ENCODE measurements at regions not wholly inside any gene's neighbourhood (a gene's known extent, or its start where the extent isn't known, plus 50 kb on each side); places are given as distances from the start of the nearest gene placed in this dataset.

DNA sequence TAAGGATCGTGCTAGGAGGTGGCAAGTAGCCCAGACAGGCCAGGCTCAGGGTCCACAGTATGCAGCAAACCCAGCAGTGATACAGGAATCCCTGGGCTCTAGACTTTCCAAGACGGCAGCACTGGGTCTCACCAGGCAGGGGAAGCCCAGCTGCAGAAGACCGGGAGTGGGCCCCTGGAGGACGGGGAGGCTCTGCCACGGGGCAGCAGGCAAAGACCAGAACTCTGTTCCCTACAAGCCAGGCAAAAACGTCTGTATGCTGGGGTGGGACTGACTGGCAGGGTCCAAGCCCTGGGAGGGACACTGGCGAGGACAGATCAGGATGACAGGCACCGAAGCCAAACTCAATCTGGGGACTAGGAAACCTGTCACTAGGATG is 98.9 kb upstream of the SEC11C start:
- Histone ChIP-seq H3K9me2 (ENCODE audit: insufficient read depth, low read length) (no peaks in the 10 kb centered on the region), H2AFZ (ENCODE audit: low read length) (no peak overlapping the region), H3K27ac (ENCODE audit: low read depth, low read length, poor library complexity, severe bottlenecking) (no peak overlapping the region), H3K4me3 (ENCODE audit: low read depth, low read length, poor library complexity, severe bottlenecking) (no peak overlapping the region), H3K36me3 (ENCODE audit: insufficient read depth, low read length) (no peaks in the 10 kb centered on the region), H4K20me1 (ENCODE audit: insufficient read depth, low read length) (no peaks in the 10 kb centered on the region), H3K4me1 (ENCODE audit: insufficient read depth, low read length, poor library complexity, severe bottlenecking) (no peaks in the 10 kb centered on the region), H3K79me2 (ENCODE audit: insufficient read depth, low read depth, low read length) (no peaks in the 10 kb centered on the region), H3K9me3 (ENCODE audit: low read length) (no peaks in the 10 kb centered on the region), H3K4me2 (ENCODE audit: low read length) (no peak overlapping the region)
- DNase-seq (ENCODE audit: low spot score): no peak
- POLR2A ChIA-PET: interaction anchor here (2.1 kb wide), 1 partner anchor 21 kb away, joined by 5 read pairs; no protein-coding TSS in a partner anchor
- BruUV-seq (replicated peaks): no TSS peak
- no peak for TF ChIP-seq EZH2phosphoT487 (IDR thresholded peaks at IDR 0.05; ENCODE audit: borderline replicate concordance, low read depth, low read length)
- TF ChIP-seq, protein P1, sequence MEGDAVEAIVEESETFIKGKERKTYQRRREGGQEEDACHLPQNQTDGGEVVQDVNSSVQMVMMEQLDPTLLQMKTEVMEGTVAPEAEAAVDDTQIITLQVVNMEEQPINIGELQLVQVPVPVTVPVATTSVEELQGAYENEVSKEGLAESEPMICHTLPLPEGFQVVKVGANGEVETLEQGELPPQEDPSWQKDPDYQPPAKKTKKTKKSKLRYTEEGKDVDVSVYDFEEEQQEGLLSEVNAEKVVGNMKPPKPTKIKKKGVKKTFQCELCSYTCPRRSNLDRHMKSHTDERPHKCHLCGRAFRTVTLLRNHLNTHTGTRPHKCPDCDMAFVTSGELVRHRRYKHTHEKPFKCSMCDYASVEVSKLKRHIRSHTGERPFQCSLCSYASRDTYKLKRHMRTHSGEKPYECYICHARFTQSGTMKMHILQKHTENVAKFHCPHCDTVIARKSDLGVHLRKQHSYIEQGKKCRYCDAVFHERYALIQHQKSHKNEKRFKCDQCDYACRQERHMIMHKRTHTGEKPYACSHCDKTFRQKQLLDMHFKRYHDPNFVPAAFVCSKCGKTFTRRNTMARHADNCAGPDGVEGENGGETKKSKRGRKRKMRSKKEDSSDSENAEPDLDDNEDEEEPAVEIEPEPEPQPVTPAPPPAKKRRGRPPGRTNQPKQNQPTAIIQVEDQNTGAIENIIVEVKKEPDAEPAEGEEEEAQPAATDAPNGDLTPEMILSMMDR (conservative IDR thresholded peaks at IDR 0.05; ENCODE audit: low read length): no peak
- CTCF ChIA-PET (ENCODE audit: unreplicated experiment): no interaction called here
- intact Hi-C loops (cut with micrococcal nuclease; ENCODE audit: unreplicated experiment): no loop called here

DNA sequence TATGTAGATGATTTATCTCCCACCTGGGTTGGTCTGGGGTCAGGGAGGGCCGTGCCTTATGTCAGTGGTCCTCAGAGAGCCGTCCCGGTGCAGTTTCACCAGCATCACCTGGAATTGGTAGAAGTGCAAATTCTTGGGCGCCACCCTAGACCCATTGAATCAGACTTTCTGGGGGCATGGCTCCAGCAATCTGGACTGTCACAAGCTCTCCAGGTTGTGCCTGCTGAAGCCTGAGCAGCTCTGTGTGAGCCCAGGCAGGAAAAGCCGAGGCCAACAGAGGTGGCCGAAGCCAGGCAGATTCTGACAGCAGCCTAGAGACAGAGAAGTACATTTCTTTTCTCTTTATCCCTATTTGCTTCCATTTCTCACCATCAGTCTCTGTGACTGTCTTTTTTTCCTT is 98.4 kb upstream of the SEC11C start:
- ChIA-PET POLR2A (no interaction called here), CTCF (ENCODE audit: unreplicated experiment) (no interaction called here)
- Histone ChIP-seq H3K4me3 (ENCODE audit: low read depth, low read length, poor library complexity, severe bottlenecking) (no peak overlapping the region), H3K27ac (ENCODE audit: low read depth, low read length, poor library complexity, severe bottlenecking) (no peak overlapping the region), H3K9me3 (ENCODE audit: low read length) (no peaks in the 10 kb centered on the region), H3K36me3 (ENCODE audit: insufficient read depth, low read length) (no peaks in the 10 kb centered on the region), H3K9me2 (ENCODE audit: insufficient read depth, low read length) (no peaks in the 10 kb centered on the region), H3K79me2 (ENCODE audit: insufficient read depth, low read depth, low read length) (no peaks in the 10 kb centered on the region), H4K20me1 (ENCODE audit: insufficient read depth, low read length) (no peaks in the 10 kb centered on the region), H2AFZ (ENCODE audit: low read length) (no peak overlapping the region), H3K4me2 (ENCODE audit: low read length) (no peak overlapping the region), H3K4me1 (ENCODE audit: insufficient read depth, low read length, poor library complexity, severe bottlenecking) (no peaks in the 10 kb centered on the region)
- no peak for DNase-seq (ENCODE audit: low spot score)
- intact Hi-C loops (cut with micrococcal nuclease; ENCODE audit: unreplicated experiment): no loop called here
- no TSS peak for BruUV-seq (replicated peaks)
- TF ChIP-seq, protein P1 (conservative IDR thresholded peaks at IDR 0.05; ENCODE audit: low read length): no peak
- TF ChIP-seq EZH2phosphoT487 (IDR thresholded peaks at IDR 0.05; ENCODE audit: borderline replicate concordance, low read depth, low read length): no peak

DNA sequence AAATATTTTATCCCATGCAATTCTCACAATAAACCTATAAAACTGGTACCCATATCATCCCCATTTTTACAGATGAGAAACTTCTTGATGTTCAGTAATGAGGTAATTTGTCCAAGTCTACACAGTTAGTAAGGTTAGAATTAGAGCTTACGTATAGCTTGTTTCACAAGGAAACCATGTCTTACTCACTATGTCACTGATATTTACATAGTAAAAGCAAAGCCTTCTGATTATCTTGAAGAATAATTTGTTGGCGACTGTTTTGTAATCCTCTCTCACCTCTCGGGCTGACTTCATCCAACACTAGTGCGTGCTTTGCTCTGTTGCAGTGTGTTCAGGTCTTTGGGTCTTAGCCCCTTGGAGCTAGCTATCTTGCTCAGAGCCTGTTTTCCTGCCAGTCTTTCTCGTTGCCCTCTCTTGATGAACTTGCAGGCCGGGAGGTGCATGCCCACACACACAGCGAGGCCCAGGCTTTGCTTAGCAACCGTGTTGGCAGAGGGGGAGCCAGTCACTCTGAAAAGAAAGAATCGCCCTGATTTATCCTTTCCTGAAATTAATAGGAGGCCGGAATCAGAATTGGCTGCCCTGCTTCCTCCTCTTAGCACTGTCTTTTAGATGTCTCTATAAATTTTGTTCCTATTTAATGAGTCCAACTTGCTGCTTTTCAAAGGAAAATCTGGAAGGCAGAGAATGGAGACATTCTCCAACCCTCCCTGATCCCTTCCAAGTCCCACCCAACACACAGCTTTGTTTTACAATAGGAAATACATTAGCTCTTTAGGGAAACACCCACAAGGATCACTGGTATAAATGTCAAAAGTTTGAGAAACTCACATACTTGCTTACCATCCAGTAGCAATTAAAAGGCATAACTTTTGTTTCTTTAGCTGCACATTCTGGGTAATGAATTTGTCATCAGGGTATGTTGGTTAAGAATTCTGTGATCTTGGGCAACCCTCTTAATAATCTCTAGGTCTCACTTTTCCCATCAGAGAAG is 97.6 kb upstream of the SEC11C start:
- Histone ChIP-seq H4K20me1 (ENCODE audit: insufficient read depth, low read length) (no peaks in the 10 kb centered on the region), H2AFZ (ENCODE audit: low read length) (no peak overlapping the region), H3K79me2 (ENCODE audit: insufficient read depth, low read depth, low read length) (no peaks in the 10 kb centered on the region), H3K9me2 (ENCODE audit: insufficient read depth, low read length) (no peaks in the 10 kb centered on the region), H3K9me3 (ENCODE audit: low read length) (no peaks in the 10 kb centered on the region), H3K4me2 (ENCODE audit: low read length) (no peak overlapping the region), H3K4me3 (ENCODE audit: low read depth, low read length, poor library complexity, severe bottlenecking) (no peak overlapping the region), H3K27ac (ENCODE audit: low read depth, low read length, poor library complexity, severe bottlenecking) (no peak overlapping the region), H3K4me1 (ENCODE audit: insufficient read depth, low read length, poor library complexity, severe bottlenecking) (no peaks in the 10 kb centered on the region), H3K36me3 (ENCODE audit: insufficient read depth, low read length) (no peaks in the 10 kb centered on the region)
- DNase-seq (ENCODE audit: low spot score): no peak
- ChIA-PET CTCF (ENCODE audit: unreplicated experiment) (no interaction called here), POLR2A (interaction anchor here (0.5 to 0.9 kb wide), 2 partner anchors 9 to 125 kb away, joined by 3 read pairs; no protein-coding TSS in a partner anchor)
- intact Hi-C loops (cut with micrococcal nuclease; ENCODE audit: unreplicated experiment): no loop called here
- BruUV-seq (replicated peaks): no TSS peak
- no peak for TF ChIP-seq EZH2phosphoT487 (IDR thresholded peaks at IDR 0.05; ENCODE audit: borderline replicate concordance, low read depth, low read length)
- TF ChIP-seq, protein P1 (conservative IDR thresholded peaks at IDR 0.05; ENCODE audit: low read length): no peak
